ENCODE measurements at regions not wholly inside any gene's neighbourhood (a gene's known extent, or its start where the extent isn't known, plus 50 kb on each side); places are given as distances from the start of the nearest gene placed in this dataset.

DNA sequence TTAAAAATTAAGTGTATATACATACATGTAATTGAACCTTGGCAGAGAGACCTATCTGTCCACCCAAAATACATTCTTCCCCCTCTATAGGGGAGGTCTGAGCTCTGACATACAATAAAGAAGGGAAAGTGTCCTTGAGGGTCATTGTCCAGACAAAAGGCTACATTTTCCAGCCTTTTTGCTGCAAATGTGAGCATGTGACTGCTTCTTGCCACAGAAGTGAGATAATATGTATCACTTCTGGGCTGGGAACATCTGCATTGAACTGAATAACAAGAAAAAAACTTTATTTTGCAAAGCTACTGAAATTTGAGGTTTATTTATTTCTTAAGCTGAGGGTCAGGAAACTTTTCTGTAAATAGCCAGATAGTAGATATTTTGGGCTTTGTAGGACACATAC is 131.3 kb downstream of the TBC1D30 start:
- TF ChIP-seq, protein P1, sequence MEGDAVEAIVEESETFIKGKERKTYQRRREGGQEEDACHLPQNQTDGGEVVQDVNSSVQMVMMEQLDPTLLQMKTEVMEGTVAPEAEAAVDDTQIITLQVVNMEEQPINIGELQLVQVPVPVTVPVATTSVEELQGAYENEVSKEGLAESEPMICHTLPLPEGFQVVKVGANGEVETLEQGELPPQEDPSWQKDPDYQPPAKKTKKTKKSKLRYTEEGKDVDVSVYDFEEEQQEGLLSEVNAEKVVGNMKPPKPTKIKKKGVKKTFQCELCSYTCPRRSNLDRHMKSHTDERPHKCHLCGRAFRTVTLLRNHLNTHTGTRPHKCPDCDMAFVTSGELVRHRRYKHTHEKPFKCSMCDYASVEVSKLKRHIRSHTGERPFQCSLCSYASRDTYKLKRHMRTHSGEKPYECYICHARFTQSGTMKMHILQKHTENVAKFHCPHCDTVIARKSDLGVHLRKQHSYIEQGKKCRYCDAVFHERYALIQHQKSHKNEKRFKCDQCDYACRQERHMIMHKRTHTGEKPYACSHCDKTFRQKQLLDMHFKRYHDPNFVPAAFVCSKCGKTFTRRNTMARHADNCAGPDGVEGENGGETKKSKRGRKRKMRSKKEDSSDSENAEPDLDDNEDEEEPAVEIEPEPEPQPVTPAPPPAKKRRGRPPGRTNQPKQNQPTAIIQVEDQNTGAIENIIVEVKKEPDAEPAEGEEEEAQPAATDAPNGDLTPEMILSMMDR (conservative IDR thresholded peaks at IDR 0.05; ENCODE audit: low read length), result no peak
- no peak for TF ChIP-seq EZH2phosphoT487 (IDR thresholded peaks at IDR 0.05; ENCODE audit: borderline replicate concordance)

All from Loucy (cell line).